Cardiac muscle cell (in vitro differentiated cells and primary cell): ENCODE measurements at regions not wholly inside any gene's neighbourhood (a gene's known extent, or its start where the extent isn't known, plus 50 kb on each side); places are given as distances from the start of the nearest gene placed in this dataset.

Experiments
- DNase-seq, 2 donors: peaks; one replicate each; pipeline versions ENCODE4 v3.0.0 to v3.0.0-alpha.2; 2010 to 2017; ENCODE audit warnings: low read depth in 1 of 2, low spot score in 1 of 2
- H3K27ac ChIP-seq: fragments of 200-600 bp; sonication (generic); 2 replicates; pipeline ENCODE4 v1.5.1; 2016
- H3K27me3 ChIP-seq: fragments of 200-600 bp; sonication (generic); 2 replicates; pipeline ENCODE4 v1.6.0; 2016; ENCODE audit warnings: control low read depth
- H3K36me3 ChIP-seq: fragments of 200-600 bp; sonication (generic); 2 replicates; pipeline ENCODE4 v1.5.1; 2016; ENCODE audit warnings: control low read depth
- H3K4me1 ChIP-seq: fragments of 200-600 bp; sonication (generic); 2 replicates; pipeline ENCODE4 v1.8.1; 2017; ENCODE audit warnings: low read depth, mild to moderate bottlenecking, mixed run types
- H3K4me3 ChIP-seq: fragments of 200-600 bp; sonication (generic); 2 replicates; pipeline ENCODE4 v1.5.1; 2016; ENCODE audit warnings: mild to moderate bottlenecking
- H3K9me3 ChIP-seq: fragments of 200-600 bp; sonication (generic); 2 replicates; pipeline ENCODE4 v1.5.1; 2017; ENCODE audit warnings: low read depth, mild to moderate bottlenecking, control low read depth
- CTCF ChIP-seq: IDR thresholded peaks from 2 replicates; pipeline ENCODE4 v1.5.1; 2012; ENCODE audit warnings: low read depth, mild to moderate bottlenecking, low read length

- Histone ChIP-seq H3K4me3 (no peak overlapping the region), H3K27me3 (no peaks in the 10 kb centered on the region), H3K9me3 (no peaks in the 10 kb centered on the region), H3K4me1 (no peaks in the 10 kb centered on the region), H3K27ac (no peak overlapping the region), H3K36me3 (no peaks in the 10 kb centered on the region)
- DNase-seq = peak in 1 of 2 donors; percentile 11
- no peak for TF ChIP-seq CTCF
Measured at GRCh38 chr4:126986828-126987227, 645.9 kb upstream of the INTU start.

DNA sequence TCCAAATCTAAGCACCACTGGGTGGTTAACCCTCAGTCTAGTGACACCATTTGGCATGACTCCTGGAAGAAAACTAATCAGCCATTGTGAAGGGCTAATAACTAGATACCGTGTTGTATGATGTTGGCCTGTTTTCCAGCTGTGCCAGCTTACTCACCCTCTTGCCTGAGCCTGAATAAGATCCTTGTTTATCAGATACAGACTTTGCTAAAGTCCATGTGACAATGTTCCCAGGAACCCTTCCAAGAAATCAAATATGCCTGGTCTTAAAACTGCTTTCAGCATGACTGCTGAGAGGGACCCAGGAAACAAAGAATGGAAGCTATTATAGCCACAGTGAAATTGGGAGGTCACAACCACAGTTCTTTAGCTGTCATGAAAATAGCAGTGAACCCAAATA lies 640.8 kb upstream of the INTU start:
- Histone ChIP-seq H3K9me3 (no peaks in the 10 kb centered on the region), H3K27me3 (no peaks in the 10 kb centered on the region), H3K4me1 (no peaks in the 10 kb centered on the region), H3K27ac (no peak overlapping the region), H3K4me3 (no peak overlapping the region), H3K36me3 (no peaks in the 10 kb centered on the region)
- no peak for DNase-seq
- no peak for TF ChIP-seq CTCF

GRCh38 chr4:126992910-126993309 lies 639.8 kb upstream of the INTU start:
- DNase-seq = peak in 1 of 2 donors; percentile 9
- H3K27ac ChIP-seq = no peak overlapping the region
- no peak for TF ChIP-seq CTCF
- H3K4me1 ChIP-seq = no peaks in the 10 kb centered on the region
- H3K27me3 ChIP-seq = no peaks in the 10 kb centered on the region
- no peaks in the 10 kb centered on the region for H3K36me3 ChIP-seq
- no peaks in the 10 kb centered on the region for H3K9me3 ChIP-seq
- H3K4me3 ChIP-seq = no peak overlapping the region

- no peak for DNase-seq
- H3K27ac ChIP-seq = no peak overlapping the region
- H3K36me3 ChIP-seq = no peaks in the 10 kb centered on the region
- H3K4me3 ChIP-seq = no peak overlapping the region
- H3K27me3 ChIP-seq = no peaks in the 10 kb centered on the region
- no peaks in the 10 kb centered on the region for H3K4me1 ChIP-seq
- H3K9me3 ChIP-seq = no peaks in the 10 kb centered on the region
- no peak for TF ChIP-seq CTCF
Measured at GRCh38 chr4:126993351-126993750, 639.4 kb upstream of the INTU start.

GRCh38 chr4:126995235-126995634 lies 637.5 kb upstream of the INTU start:
- no peak overlapping the region for H3K27ac ChIP-seq
- DNase-seq = no peak
- no peaks in the 10 kb centered on the region for H3K36me3 ChIP-seq
- H3K4me1 ChIP-seq = no peaks in the 10 kb centered on the region
- H3K4me3 ChIP-seq = no peak overlapping the region
- H3K9me3 ChIP-seq = no peaks in the 10 kb centered on the region
- no peaks in the 10 kb centered on the region for H3K27me3 ChIP-seq
- no peak for TF ChIP-seq CTCF

GRCh38 chr4:127000110-127000509 lies 632.6 kb upstream of the INTU start:
- Histone ChIP-seq H3K9me3 (no peaks in the 10 kb centered on the region), H3K27me3 (no peaks in the 10 kb centered on the region), H3K27ac (no peak overlapping the region), H3K36me3 (no peaks in the 10 kb centered on the region), H3K4me1 (no peaks in the 10 kb centered on the region), H3K4me3 (no peak overlapping the region)
- TF ChIP-seq CTCF = no peak
- no peak for DNase-seq
